ENCODE measurements at regions not wholly inside any gene's neighbourhood (a gene's known extent, or its start where the extent isn't known, plus 50 kb on each side); places are given as distances from the start of the nearest gene placed in this dataset.

DNA sequence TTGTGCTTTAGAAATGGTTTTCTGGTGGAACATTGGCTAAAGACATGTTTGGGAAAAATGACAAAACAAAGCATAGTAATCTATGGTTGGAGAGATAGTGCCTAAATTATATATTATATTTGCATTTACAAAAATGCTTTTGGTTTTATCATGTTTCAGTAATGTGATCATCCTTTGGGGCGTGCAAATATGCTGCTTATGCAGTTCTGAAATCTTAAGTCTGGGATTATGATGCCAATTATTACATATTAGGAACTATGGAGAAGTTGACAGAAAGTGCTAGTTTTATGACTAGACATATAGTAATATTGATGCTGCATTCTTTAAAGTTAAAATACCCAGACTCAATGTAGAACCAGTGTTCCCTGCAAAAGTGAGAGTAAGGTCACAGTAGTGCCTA lies 655.0 kb downstream of the METTL15 start:
- TF ChIP-seq GABPA (IDR thresholded peaks at IDR 0.05; ENCODE audit: low read depth) (no peak), SIN3A (IDR thresholded peaks at IDR 0.05; ENCODE audit: borderline replicate concordance, low read depth, low read length) (no peak), SMC3 (IDR thresholded peaks at IDR 0.05; ENCODE audit: low read depth, low read length) (no peak)
- no peaks in the 10 kb centered on the region; the same call in 1 of the 2 replicates for H3K79me2 ChIP-seq (ENCODE audit: insufficient read depth)
- H3K9me3 ChIP-seq, result 0 out of 2 replicates have a peak, but pooled peaks cover 1% of the 10 kb centered on the region
- DNase-seq, result no peak
- H3K27ac ChIP-seq (ENCODE audit: low read depth in 2 of 2, low read length in 1 of 2), result peak overlapping the region in 1 of 2 experiments; percentile 53; a peak in 2 of 4 replicates
- H3K9me2 ChIP-seq, result no peaks in the 10 kb centered on the region
- POLR2A ChIA-PET, result no interaction called here
- 64% methylated on average over 1 of the region's 1 CpG for WGBS (ENCODE audit: low lambda C conversion rate)
- H4K20me1 ChIP-seq (ENCODE audit: insufficient read depth), result no peaks in the 10 kb centered on the region
- peaks cover 19% of the 10 kb centered on the region for H3F3A ChIP-seq (replicated peaks; ENCODE audit: insufficient read depth)
- no peak overlapping the region for H3K4me2 ChIP-seq
- CTCF ChIA-PET, result no interaction called here
- no peaks in the 10 kb centered on the region for H3K27me3 ChIP-seq (ENCODE audit: insufficient read depth)
- peaks cover 0 to 26% of the 10 kb centered on the region in 2 experiments; a peak in 2 of 4 replicates for H3K4me1 ChIP-seq (ENCODE audit: control insufficient read depth in 1 of 2, insufficient read depth in 2 of 2, low read depth in 1 of 2, low read length in 1 of 2)
- H3K36me3 ChIP-seq (replicated peaks in 1 of 2; ENCODE audit: control insufficient read depth in 1 of 2, insufficient read depth in 2 of 2, low read length in 1 of 2), result no peaks in the 10 kb centered on the region
- no peak overlapping the region for H3K4me3 ChIP-seq (ENCODE audit: low read depth in 2 of 2, low read length in 1 of 2)
- H2AFZ ChIP-seq (ENCODE audit: low read depth), result no peak overlapping the region
- peak overlapping the region; percentile 39 for H3K9ac ChIP-seq

DNA sequence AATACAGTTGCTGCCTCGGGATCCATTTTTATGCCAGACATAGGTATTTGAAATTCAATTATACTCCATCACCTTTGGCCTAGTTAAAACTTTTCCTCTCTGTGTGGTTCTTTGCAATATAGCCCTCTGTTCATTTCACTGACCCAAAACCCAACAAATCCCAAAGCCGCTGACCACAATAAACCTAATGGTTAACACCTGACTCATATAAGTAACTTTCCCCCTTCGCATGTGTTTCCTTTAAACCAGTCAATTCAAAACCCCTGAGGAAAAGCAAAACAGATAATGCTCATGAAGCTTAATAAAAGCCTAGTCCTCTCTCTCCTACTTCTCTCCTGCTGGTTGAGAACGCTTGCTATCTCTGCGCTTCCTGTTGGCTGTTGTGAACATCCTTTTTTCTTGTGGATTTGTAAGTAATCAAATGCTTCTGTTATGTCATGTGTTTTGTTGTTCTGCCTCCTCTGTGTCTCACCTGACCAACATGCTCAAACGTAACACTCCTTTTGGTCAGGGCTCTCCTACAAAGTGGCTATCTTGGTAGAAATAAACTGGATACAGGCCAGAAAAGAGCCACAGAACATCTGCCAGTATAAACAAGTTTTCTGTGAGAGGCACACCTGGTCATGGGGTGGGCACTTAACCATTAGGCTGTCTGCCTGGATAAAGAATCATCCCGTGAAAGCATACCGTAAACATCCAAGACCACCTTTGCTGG lies 652.6 kb downstream of the METTL15 start:
- CTCF ChIA-PET, result no interaction called here
- H3K4me1 ChIP-seq (ENCODE audit: control insufficient read depth in 1 of 2, insufficient read depth in 2 of 2, low read depth in 1 of 2, low read length in 1 of 2), result peaks cover 0 to 41% of the 10 kb centered on the region in 2 experiments; a peak in 2 of 4 replicates
- DNase-seq, result no peak
- no peaks in the 10 kb centered on the region for H3K9me2 ChIP-seq
- POLR2A ChIA-PET, result no interaction called here
- H3K4me3 ChIP-seq (ENCODE audit: low read depth in 2 of 2, low read length in 1 of 2), result no peak overlapping the region
- no peaks in the 10 kb centered on the region for H3K9me3 ChIP-seq
- H3K36me3 ChIP-seq (replicated peaks in 1 of 2; ENCODE audit: control insufficient read depth in 1 of 2, insufficient read depth in 2 of 2, low read length in 1 of 2), result no peaks in the 10 kb centered on the region
- no peak overlapping the region for H3K27ac ChIP-seq (ENCODE audit: low read depth in 2 of 2, low read length in 1 of 2)
- no peak overlapping the region for H2AFZ ChIP-seq (ENCODE audit: low read depth)
- TF ChIP-seq, protein P1, sequence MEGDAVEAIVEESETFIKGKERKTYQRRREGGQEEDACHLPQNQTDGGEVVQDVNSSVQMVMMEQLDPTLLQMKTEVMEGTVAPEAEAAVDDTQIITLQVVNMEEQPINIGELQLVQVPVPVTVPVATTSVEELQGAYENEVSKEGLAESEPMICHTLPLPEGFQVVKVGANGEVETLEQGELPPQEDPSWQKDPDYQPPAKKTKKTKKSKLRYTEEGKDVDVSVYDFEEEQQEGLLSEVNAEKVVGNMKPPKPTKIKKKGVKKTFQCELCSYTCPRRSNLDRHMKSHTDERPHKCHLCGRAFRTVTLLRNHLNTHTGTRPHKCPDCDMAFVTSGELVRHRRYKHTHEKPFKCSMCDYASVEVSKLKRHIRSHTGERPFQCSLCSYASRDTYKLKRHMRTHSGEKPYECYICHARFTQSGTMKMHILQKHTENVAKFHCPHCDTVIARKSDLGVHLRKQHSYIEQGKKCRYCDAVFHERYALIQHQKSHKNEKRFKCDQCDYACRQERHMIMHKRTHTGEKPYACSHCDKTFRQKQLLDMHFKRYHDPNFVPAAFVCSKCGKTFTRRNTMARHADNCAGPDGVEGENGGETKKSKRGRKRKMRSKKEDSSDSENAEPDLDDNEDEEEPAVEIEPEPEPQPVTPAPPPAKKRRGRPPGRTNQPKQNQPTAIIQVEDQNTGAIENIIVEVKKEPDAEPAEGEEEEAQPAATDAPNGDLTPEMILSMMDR (IDR thresholded peaks at IDR 0.05), result no peak
- TF ChIP-seq MXI1 (IDR thresholded peaks at IDR 0.05; ENCODE audit: low read depth, low read length) (no peak), RXRA (IDR thresholded peaks at IDR 0.05; ENCODE audit: borderline replicate concordance, low read depth) (no peak), RAD21 (IDR thresholded peaks at IDR 0.05; ENCODE audit: low read length) (no peak), FOXM1 (IDR thresholded peaks at IDR 0.05; ENCODE audit: low read depth) (no peak)
- TF ChIP-seq, protein P2, sequence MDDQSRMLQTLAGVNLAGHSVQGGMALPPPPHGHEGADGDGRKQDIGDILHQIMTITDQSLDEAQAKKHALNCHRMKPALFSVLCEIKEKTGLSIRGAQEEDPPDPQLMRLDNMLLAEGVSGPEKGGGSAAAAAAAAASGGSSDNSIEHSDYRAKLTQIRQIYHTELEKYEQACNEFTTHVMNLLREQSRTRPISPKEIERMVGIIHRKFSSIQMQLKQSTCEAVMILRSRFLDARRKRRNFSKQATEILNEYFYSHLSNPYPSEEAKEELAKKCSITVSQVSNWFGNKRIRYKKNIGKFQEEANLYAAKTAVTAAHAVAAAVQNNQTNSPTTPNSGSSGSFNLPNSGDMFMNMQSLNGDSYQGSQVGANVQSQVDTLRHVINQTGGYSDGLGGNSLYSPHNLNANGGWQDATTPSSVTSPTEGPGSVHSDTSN (IDR thresholded peaks at IDR 0.05), result no peak
- TF ChIP-seq, protein P3, sequence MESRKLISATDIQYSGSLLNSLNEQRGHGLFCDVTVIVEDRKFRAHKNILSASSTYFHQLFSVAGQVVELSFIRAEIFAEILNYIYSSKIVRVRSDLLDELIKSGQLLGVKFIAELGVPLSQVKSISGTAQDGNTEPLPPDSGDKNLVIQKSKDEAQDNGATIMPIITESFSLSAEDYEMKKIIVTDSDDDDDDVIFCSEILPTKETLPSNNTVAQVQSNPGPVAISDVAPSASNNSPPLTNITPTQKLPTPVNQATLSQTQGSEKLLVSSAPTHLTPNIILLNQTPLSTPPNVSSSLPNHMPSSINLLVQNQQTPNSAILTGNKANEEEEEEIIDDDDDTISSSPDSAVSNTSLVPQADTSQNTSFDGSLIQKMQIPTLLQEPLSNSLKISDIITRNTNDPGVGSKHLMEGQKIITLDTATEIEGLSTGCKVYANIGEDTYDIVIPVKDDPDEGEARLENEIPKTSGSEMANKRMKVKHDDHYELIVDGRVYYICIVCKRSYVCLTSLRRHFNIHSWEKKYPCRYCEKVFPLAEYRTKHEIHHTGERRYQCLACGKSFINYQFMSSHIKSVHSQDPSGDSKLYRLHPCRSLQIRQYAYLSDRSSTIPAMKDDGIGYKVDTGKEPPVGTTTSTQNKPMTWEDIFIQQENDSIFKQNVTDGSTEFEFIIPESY (IDR thresholded peaks at IDR 0.05; ENCODE audit: borderline replicate concordance, low read depth), result no peak
- H3K27me3 ChIP-seq (ENCODE audit: insufficient read depth), result no peaks in the 10 kb centered on the region
- WGBS (ENCODE audit: low lambda C conversion rate), result 84% methylated on average over 8 of the region's 8 CpGs
- no peak overlapping the region for H3K9ac ChIP-seq
- no peaks in the 10 kb centered on the region; the same call in 1 of the 2 replicates for H3K79me2 ChIP-seq (ENCODE audit: insufficient read depth)
- peaks cover 35% of the 10 kb centered on the region for H3F3A ChIP-seq (replicated peaks; ENCODE audit: insufficient read depth)
- H3K4me2 ChIP-seq, result no peak overlapping the region
- no peaks in the 10 kb centered on the region for H4K20me1 ChIP-seq (ENCODE audit: insufficient read depth)
